HL-60 (cell line): ENCODE measurements at regions not wholly inside any gene's neighbourhood (a gene's known extent, or its start where the extent isn't known, plus 50 kb on each side); places are given as distances from the start of the nearest gene placed in this dataset.
"Not testable (repeated sequence)": the region's sequence is repeated elsewhere in the genome, so short reads cannot be mapped to it uniquely, and the experiment has no call there.

Experiments
- DNase-seq, 2 experiments: peaks; one replicate each; pipeline ENCODE4 v3.0.0-alpha.2; 2010 to 2020; ENCODE audit warnings: low read depth in 1 of 2, low spot score in 1 of 2
- H3K27ac ChIP-seq: fragments of 250-450 bp; sonication (Bioruptor Pico); replicated peaks from 2 replicates; pipeline ENCODE4 v1.5.1; 2020; ENCODE audit warnings: mild to moderate bottlenecking, moderate library complexity
- H3K27me3 ChIP-seq: fragments of 250-450 bp; sonication (Bioruptor Pico); 2 replicates; pipeline ENCODE4 v1.5.1; 2021; ENCODE audit warnings: mild to moderate bottlenecking, moderate library complexity; ENCODE audit not compliant: insufficient read depth, poor library complexity, severe bottlenecking
- H3K4me3 ChIP-seq: replicated peaks from 2 replicates; pipeline ENCODE4 v1.5.1; 2011; ENCODE audit warnings: mild to moderate bottlenecking, control low read depth, low read length; ENCODE audit not compliant: insufficient read depth
- POLR2AphosphoS5 ChIP-seq: IDR thresholded peaks from 2 replicates; pipeline ENCODE4 v1.6.1; 2012; ENCODE audit warnings: low read depth

DNA sequence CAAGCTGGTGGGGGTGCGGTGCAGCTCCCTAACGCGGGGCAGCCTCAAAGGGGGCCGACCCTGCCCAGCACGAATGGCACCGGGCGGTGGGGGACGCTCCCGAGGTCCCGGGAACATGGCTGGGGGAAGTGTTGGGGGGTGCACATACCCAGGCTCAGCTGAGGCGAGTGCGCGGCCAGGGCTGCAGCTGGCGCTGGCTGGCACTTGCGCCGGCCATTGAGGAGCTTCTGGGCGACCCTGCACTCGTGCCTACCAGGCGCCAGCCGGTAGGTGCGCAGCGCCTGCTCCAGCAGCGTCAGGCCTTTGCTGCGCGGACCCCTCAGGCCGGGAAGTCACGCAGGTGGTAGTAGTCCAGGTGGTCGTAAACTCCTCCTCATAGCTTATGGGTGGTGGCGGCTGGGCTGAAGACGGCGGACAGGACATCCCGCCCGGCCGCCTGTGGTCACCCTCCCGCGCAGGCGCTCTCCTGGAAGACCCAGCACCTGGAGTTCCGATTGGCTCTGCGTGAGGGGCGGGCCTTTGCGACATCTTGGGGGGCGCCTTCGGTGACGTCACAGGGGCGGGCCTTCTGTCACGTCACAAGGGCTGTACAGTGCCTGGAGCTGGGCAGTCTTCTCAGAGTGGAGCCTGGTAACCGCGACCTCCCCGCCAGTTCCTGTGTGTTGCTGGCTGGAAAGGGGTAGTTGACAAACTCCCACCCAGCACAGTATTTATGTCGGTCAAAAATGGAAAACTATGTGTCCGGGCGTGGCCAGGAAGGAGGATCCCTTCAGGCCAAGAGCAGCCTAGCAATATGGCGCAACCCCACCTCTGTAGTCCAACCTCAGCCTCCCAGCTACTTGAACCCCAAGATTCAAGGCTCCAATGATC is 74.5 kb upstream of the ERV3-1 start:
- not testable (repeated sequence) for H3K27me3 ChIP-seq
- peak; percentile 83 to 94 for DNase-seq
- peak; percentile 44; the same call in 1 of the 2 replicates for TF ChIP-seq POLR2AphosphoS5
- Histone ChIP-seq H3K4me3 (peak overlapping the region; percentile 72), H3K27ac (peak overlapping the region; percentile 76)

DNA sequence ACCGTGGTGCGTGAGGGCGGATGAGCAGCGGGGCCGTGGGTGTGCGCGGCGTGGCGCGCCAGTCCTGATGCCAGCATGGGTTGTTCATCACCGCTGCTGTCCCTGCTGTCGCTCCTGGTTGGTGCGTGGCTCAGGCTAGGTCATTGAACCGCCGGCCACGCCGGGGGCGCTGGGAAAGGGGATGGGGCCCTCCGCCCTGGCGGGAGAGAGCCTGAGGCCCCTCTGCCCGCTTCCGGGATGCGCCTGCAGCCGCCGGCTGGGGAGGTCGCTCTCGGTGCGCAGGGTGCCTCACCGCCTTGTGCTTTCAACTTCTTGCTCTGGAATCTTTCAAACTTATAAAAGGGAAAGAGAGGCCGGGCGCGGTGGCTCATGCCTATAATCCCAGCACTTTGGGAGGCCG is 68.5 kb upstream of the ERV3-1 start:
- DNase-seq, H3K27ac ChIP-seq, H3K27me3 ChIP-seq, H3K4me3 ChIP-seq: not testable (repeated sequence)

DNA sequence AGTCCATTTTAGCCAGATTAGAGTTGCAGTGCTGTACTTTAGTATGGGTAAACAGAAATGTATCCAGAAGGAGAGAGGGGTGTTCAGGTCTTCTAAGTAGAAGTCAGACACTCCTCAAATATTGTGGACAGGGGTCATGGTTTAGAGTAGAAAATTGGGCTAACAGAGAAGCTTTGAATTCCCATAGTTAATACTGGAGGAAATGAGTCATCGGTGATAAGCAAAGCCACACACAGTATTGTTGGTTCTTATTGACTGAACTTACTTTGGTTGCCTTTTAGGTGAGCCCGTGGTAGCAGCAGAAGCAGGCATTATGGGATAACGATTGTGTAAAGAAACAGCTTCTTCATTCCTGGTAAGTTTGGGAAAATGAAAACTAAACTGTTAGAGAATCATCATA is 66.7 kb upstream of the ERV3-1 start:
- H3K27ac ChIP-seq: not testable (repeated sequence)

DNA sequence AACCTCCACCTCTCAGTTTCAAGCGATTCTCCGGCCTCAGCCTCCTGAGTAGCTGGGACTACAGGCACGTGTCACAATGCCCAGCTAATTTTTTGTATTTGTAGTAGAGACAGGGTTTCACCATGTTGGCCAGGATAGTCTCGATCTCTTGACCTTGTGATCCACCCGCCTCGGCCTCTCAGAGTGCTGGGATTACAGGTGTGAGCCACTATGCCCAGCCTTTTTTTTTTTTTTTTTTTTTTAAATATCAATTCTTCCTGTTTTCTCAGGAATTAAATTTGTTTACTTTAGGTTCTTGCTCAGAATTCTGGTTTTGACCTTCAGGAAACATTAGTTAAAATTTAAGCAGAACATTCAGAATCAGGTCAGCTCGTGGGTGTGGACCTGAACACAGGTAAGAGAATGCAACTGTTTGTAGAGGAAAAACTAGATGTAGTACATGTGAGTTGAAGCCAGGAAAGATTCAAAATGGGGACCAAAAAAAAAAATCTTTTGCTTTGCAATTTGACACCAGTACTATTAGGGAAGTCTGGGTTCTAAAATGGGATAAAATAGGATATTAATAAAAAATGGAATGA is 65.5 kb upstream of the ERV3-1 start:
- not testable (repeated sequence) for H3K27me3 ChIP-seq, H3K27ac ChIP-seq

More for the DNA sequence above, 66.7 kb upstream of the ERV3-1 start:
- H3K27me3 ChIP-seq, DNase-seq, H3K4me3 ChIP-seq: not testable (repeated sequence)

DNA sequence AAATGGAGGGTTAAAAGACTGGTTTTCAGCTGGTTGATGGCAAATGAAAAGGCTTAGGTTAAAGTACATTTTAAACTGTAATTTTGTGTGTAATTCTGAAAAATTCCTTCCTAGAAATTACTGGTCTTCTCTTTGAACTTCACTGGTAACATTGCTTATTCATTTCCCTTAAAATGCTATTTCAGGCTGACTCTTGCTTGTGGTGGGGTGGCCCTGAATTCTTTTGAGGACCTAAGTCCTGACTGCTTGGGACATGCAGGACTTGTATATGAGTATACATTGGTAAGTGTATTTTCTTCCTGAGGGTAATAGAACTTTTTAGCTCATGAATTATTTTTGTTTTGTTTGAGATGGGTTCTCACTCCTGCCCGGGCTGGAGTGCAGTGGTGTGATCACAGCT is 63.0 kb upstream of the ERV3-1 start:
- H3K27ac ChIP-seq, H3K27me3 ChIP-seq, DNase-seq, H3K4me3 ChIP-seq: not testable (repeated sequence)

More for the DNA sequence above, 65.5 kb upstream of the ERV3-1 start:
- not testable (repeated sequence) for DNase-seq, H3K4me3 ChIP-seq

DNA sequence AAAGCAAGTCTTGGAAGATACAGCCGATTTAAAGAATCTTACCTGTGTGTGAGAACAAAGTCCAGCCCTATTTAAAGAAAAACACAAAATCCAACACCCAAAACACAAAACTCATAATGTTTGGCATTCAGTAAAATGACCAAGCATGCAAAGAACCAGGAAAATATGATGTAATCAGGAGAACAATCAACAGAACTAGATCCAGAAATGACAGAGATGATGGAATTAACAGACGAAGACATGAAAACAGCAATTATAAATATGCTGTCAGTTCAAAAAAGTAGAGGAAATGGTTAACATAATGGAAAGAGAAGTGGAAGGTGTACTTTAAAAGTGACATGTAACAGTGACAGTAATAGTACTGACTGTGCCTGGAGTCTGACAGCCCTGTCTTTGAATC is 56.1 kb upstream of the ERV3-1 start:
- H3K27ac ChIP-seq, H3K4me3 ChIP-seq, DNase-seq: not testable (repeated sequence)

DNA sequence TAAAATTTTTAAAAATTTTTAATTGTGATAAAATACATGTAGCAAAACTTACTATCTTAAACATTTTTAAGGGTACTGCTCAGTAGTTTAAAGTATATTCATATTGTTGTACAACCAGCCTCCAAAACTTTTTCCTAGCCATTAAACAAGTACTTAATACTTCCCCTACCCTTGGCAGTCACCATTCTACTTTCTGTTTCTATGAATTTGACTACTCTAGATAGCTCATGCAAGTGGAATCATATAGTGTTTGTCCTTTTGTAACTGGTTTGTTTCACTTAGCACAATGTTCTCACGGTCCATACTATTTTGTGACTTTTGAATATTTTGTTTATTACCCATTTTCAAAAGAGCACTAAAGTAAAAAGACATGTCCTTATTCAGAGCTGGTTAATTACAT is 52.8 kb upstream of the ERV3-1 start:
- H3K27ac ChIP-seq, H3K4me3 ChIP-seq, DNase-seq, H3K27me3 ChIP-seq: not testable (repeated sequence)

More for the DNA sequence above, 56.1 kb upstream of the ERV3-1 start:
- not testable (repeated sequence) for H3K27me3 ChIP-seq
